ENCODE measurements at regions not wholly inside any gene's neighbourhood (a gene's known extent, or its start where the extent isn't known, plus 50 kb on each side); places are given as distances from the start of the nearest gene placed in this dataset.
A peak's percentile ranks its signal among the peaks of the same experiment; 100 is the strongest.

- peak in 1 of 2 donors; percentile 10 for DNase-seq
Measured at GRCh38 chr12:82029936-82030335, 270.8 kb upstream of the PPFIA2 start.

GRCh38 chr12:82028772-82029171, 269.6 kb upstream of the PPFIA2 start:
- no peak for DNase-seq

GRCh38 chr12:82027612-82028011, 268.5 kb upstream of the PPFIA2 start:
- peak; percentile 25 to 30 for DNase-seq

- no peak for DNase-seq
Measured at GRCh38 chr12:82025462-82025861, 266.3 kb upstream of the PPFIA2 start.

GRCh38 chr12:82019533-82019932, 260.4 kb upstream of the PPFIA2 start:
- DNase-seq: peak in 1 of 2 donors; percentile 34

- DNase-seq: no peak
Measured at GRCh38 chr12:82015623-82016347, 256.6 kb upstream of the PPFIA2 start.

GRCh38 chr12:82012176-82012575, 253.0 kb upstream of the PPFIA2 start:
- DNase-seq: no peak

GRCh38 chr12:82009524-82009923, 250.4 kb upstream of the PPFIA2 start:
- no peak for DNase-seq

GRCh38 chr12:82008251-82008650, 249.1 kb upstream of the PPFIA2 start:
- no peak for DNase-seq

GRCh38 chr12:81998761-81999378, 239.7 kb upstream of the PPFIA2 start:
- no peak for DNase-seq

- DNase-seq: peak; percentile 35 to 60
Measured at GRCh38 chr12:81992461-81992860, 233.3 kb upstream of the PPFIA2 start.

- DNase-seq: no peak
Measured at GRCh38 chr12:81991868-81992267, 232.7 kb upstream of the PPFIA2 start.

GRCh38 chr12:81988362-81988761, 229.2 kb upstream of the PPFIA2 start:
- no peak for DNase-seq

- no peak for DNase-seq
Measured at GRCh38 chr12:81987371-81987770, 228.2 kb upstream of the PPFIA2 start.

GRCh38 chr12:81976661-81977060, 217.5 kb upstream of the PPFIA2 start:
- DNase-seq: no peak

GRCh38 chr12:81974762-81975161, 215.6 kb upstream of the PPFIA2 start:
- no peak for DNase-seq

- DNase-seq: no peak
Measured at GRCh38 chr12:81968421-81968820, 209.3 kb upstream of the PPFIA2 start.

- no peak for DNase-seq
Measured at GRCh38 chr12:81963636-81964035, 204.5 kb upstream of the PPFIA2 start.

- DNase-seq: no peak
Measured at GRCh38 chr12:81963026-81963425, 203.9 kb upstream of the PPFIA2 start.

- no peak for DNase-seq
Measured at GRCh38 chr12:81962126-81962856, 203.1 kb upstream of the PPFIA2 start.

GRCh38 chr12:81958406-81958805, 199.3 kb upstream of the PPFIA2 start:
- DNase-seq: peak; percentile 54 to 57

- DNase-seq: peak; percentile 48 to 56
Measured at GRCh38 chr12:81957631-81958030, 198.5 kb upstream of the PPFIA2 start.

- peak in 1 of 2 donors; percentile 45 for DNase-seq
Measured at GRCh38 chr12:81956468-81956860, 197.3 kb upstream of the PPFIA2 start.

- peak; percentile 47 for DNase-seq
Measured at GRCh38 chr12:81953541-81953940, 194.4 kb upstream of the PPFIA2 start.

Measured in inflammatory macrophage treated with lipopolysaccharide for 1 hour (primary cell).